ENCODE measurements at regions not wholly inside any gene's neighbourhood (a gene's known extent, or its start where the extent isn't known, plus 50 kb on each side); places are given as distances from the start of the nearest gene placed in this dataset.

GRCh38 chr16:80114699-80115098, 426.1 kb upstream of the DYNLRB2 start:
- H3K79me2 ChIP-seq (ENCODE audit: control insufficient read depth, insufficient read depth, low read length): no peaks in the 10 kb centered on the region
- H3K36me3 ChIP-seq (replicated peaks in 1 of 2; ENCODE audit: control extremely low read depth in 1 of 2, control insufficient read depth in 1 of 2, extremely low read depth in 1 of 2, insufficient read depth in 2 of 2, low read length in 1 of 2): no peaks in the 10 kb centered on the region
- WGBS (ENCODE audit: insufficient coverage): no CpG with 5 or more reads among the region's 2 CpGs
- H3K27me3 Mint-ChIP-seq: peaks cover 9% of the 10 kb centered on the region
- H3K4me3 Mint-ChIP-seq: no peak overlapping the region
- no peak overlapping the region for H3K4me2 ChIP-seq (replicated peaks; ENCODE audit: low read depth, low read length, poor library complexity, severe bottlenecking)
- H3K9me3 Mint-ChIP-seq (ENCODE audit: insufficient read depth): no peaks in the 10 kb centered on the region
- no peak overlapping the region for H3K9ac ChIP-seq (ENCODE audit: low read length)
- H3K4me1 ChIP-seq (ENCODE audit: control insufficient read depth in 2 of 2, insufficient read depth in 2 of 2, low read length in 2 of 2): no peaks in the 10 kb centered on the region
- H3K9me3 ChIP-seq (ENCODE audit: control extremely low read depth in 1 of 3, control insufficient read depth in 2 of 3, insufficient read depth in 1 of 3, low read length in 2 of 3): peaks cover 0 to 2% (median 0%) of the 10 kb centered on the region in 3 donors
- no peak overlapping the region for H2AFZ ChIP-seq (ENCODE audit: insufficient read depth, low read depth, low read length, poor library complexity, severe bottlenecking)
- H3K4me1 Mint-ChIP-seq: no peaks in the 10 kb centered on the region
- DNase-seq: no peak
- H3K27me3 ChIP-seq (replicated peaks in 1 of 4; ENCODE audit: control extremely low read depth in 1 of 4, control insufficient read depth in 3 of 4, insufficient read depth in 4 of 4, low read length in 3 of 4): no peaks in the 10 kb centered on the region
- TF ChIP-seq EZH2 (IDR thresholded peaks at IDR 0.05; ENCODE audit: borderline replicate concordance, insufficient read depth, low read depth, low read length, poor library complexity, severe bottlenecking): no peak
- no peak for TF ChIP-seq CTCF (IDR thresholded peaks at IDR 0.05)
- intact Hi-C loops (cut with micrococcal nuclease): no loop called here
- ChIA-PET POLR2A (no interaction called here), CTCF (no interaction called here)
- no peak overlapping the region for H3K27ac ChIP-seq (ENCODE audit: low read length in 2 of 2)
- no peaks in the 10 kb centered on the region for H4K20me1 ChIP-seq (ENCODE audit: control insufficient read depth, insufficient read depth, low read length, poor library complexity, severe bottlenecking)
- no peak for ATAC-seq (ENCODE audit: low read depth)
- H3K4me3 ChIP-seq (ENCODE audit: control extremely low read depth in 1 of 5, extremely low read depth in 1 of 5, insufficient read depth in 1 of 5, low read depth in 2 of 5, low read length in 4 of 5): no peak overlapping the region
- no peak overlapping the region for H3K27ac Mint-ChIP-seq

- intact Hi-C loops (cut with micrococcal nuclease): no loop called here
- no peaks in the 10 kb centered on the region for H3K36me3 ChIP-seq (replicated peaks in 1 of 2; ENCODE audit: control extremely low read depth in 1 of 2, control insufficient read depth in 1 of 2, extremely low read depth in 1 of 2, insufficient read depth in 2 of 2, low read length in 1 of 2)
Observed at GRCh38 chr16:80113873-80114574, 426.8 kb upstream of the DYNLRB2 start.

More at GRCh38 chr16:80113873-80114574, 426.8 kb upstream of the DYNLRB2 start:
- CTCF ChIA-PET: no interaction called here
- Mint-ChIP-seq H3K27ac (no peak overlapping the region), H3K4me3 (no peak overlapping the region), H3K9me3 (ENCODE audit: insufficient read depth) (no peaks in the 10 kb centered on the region), H3K4me1 (no peaks in the 10 kb centered on the region), H3K27me3 (peaks cover 4% of the 10 kb centered on the region)
- Histone ChIP-seq H2AFZ (ENCODE audit: insufficient read depth, low read depth, low read length, poor library complexity, severe bottlenecking) (no peak overlapping the region), H3K27ac (ENCODE audit: low read length in 2 of 2) (no peak overlapping the region), H3K4me1 (ENCODE audit: control insufficient read depth in 2 of 2, insufficient read depth in 2 of 2, low read length in 2 of 2) (no peaks in the 10 kb centered on the region), H3K27me3 (replicated peaks in 1 of 4; ENCODE audit: control extremely low read depth in 1 of 4, control insufficient read depth in 3 of 4, insufficient read depth in 4 of 4, low read length in 3 of 4) (no peaks in the 10 kb centered on the region), H3K9ac (ENCODE audit: low read length) (no peak overlapping the region), H3K9me3 (ENCODE audit: control extremely low read depth in 1 of 3, control insufficient read depth in 2 of 3, insufficient read depth in 1 of 3, low read length in 2 of 3) (peaks cover 0 to 2% (median 0%) of the 10 kb centered on the region in 3 donors), H4K20me1 (ENCODE audit: control insufficient read depth, insufficient read depth, low read length, poor library complexity, severe bottlenecking) (no peaks in the 10 kb centered on the region), H3K79me2 (ENCODE audit: control insufficient read depth, insufficient read depth, low read length) (no peaks in the 10 kb centered on the region), H3K4me3 (ENCODE audit: control extremely low read depth in 1 of 5, extremely low read depth in 1 of 5, insufficient read depth in 1 of 5, low read depth in 2 of 5, low read length in 4 of 5) (no peak overlapping the region), H3K4me2 (replicated peaks; ENCODE audit: low read depth, low read length, poor library complexity, severe bottlenecking) (no peak overlapping the region)
- POLR2A ChIA-PET: no interaction called here
- ATAC-seq (ENCODE audit: low read depth) (no peak), DNase-seq (no peak)
- WGBS (ENCODE audit: insufficient coverage): 78% methylated on average over 1 of the region's 4 CpGs
- TF ChIP-seq EZH2 (IDR thresholded peaks at IDR 0.05; ENCODE audit: borderline replicate concordance, insufficient read depth, low read depth, low read length, poor library complexity, severe bottlenecking): no peak
